SH-SY5Y (cell line): ENCODE measurements at regions not wholly inside any gene's neighbourhood (a gene's known extent, or its start where the extent isn't known, plus 50 kb on each side); places are given as distances from the start of the nearest gene placed in this dataset.
A peak's percentile ranks its signal among the peaks of the same experiment; 100 is the strongest.

Experiments used
- GATA2 ChIP-seq: IDR thresholded peaks from 2 replicates; pipeline ENCODE4 v1.6.1; 2011; ENCODE audit warnings: mild to moderate bottlenecking, low read depth, low read length
- GATA3 ChIP-seq: IDR thresholded peaks from 2 replicates; pipeline ENCODE4 v1.6.1; 2011; ENCODE audit warnings: low read depth, mild to moderate bottlenecking, low read length, moderate library complexity

GRCh38 chr2:16832910-16833309, 167.3 kb upstream of the CYRIA start:
- TF ChIP-seq GATA3 (no peak), GATA2 (no peak)

DNA sequence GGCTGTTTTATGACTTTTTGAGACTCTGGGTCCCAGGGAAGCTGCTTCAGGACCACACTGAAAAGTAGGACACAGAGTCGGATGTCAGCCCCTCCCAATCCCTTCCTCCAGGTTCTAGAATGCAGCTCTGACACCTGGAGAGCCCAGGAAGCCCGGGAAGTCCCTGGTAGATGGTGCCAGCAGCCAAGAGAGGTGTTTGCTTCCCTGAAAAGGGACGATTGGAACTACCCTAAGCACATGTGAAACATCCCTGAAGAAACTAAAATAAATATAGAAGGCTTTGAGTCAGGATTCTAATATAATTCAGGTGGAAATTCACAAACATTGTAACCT, 163.2 kb upstream of the CYRIA start:
- TF ChIP-seq GATA2 (no peak), GATA3 (no peak)

DNA sequence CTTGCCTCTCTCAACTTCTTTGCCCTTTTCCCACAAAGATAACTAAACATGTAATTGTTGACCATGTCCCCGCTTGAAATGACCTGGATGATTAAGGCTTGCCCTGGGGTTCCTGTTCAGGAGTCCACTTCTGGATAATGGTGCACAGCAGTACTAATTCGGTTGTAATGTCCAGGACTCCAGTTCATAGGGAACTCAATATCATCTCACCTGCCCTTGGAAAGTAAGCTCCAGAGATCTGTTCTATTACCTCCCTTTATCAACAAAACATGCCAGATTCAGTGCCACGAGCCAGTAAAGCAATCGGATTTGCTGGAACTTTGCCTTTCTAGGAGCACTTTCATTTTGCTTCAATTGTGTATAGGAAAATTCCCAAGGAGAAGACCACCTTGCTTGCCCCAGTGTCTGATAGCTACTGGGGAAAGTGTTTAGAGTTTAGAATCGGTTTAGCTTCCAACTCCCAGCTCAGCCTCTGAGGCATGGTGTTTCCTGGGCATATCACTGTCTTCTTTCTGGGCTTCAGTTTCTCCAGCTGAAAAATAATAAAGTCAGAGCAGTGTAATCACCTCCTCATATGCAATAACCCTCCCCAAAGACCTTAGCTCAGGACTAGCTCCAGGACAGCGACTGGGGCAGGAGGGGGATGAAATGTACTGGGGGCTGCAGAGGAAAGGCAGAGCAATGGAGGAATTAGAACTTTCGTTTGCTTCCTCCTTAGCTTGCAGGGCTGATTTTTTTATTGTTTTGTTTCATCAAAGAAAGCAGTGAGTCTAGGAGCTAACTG, 162.6 kb upstream of the CYRIA start:
- TF ChIP-seq GATA3 = no peak
- TF ChIP-seq GATA2 = no peak

DNA sequence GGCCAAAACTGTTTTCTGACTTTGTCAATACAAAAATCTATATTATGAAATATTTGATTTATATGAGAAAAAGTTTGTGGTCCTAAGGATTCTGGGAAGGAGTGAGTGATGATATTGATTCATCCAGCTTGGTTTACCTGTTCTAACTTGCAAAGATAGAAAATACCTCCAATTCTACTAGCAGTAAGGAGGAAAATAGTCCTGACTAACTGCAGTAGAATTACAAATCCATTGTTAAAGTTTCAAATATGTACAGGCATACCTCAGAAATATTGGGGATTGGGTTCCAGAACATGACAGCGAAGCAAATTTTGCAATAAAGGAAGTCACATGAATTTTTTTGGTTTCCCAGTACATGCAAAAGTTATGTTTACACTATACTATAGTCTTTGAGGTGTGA, 158.8 kb upstream of the CYRIA start:
- TF ChIP-seq GATA3 = no peak
- no peak for TF ChIP-seq GATA2

DNA sequence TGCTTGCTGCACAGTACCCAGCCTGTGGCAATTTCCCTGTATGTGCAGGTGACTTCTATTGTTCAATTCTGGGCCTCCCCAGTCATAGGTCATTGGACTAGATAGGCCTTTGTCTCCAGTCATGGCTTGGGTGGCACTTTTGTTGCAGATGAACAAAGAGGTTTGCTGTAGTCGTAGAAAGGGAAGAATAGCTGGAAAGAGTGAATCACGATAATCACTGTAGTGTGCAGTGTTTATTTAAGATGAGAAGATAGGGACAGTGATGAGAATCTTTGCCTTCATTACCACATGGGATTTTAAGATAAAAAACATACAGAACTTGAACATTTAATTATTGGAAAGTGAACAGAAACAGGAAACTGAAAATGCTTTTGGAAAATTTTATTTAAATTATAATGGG, 156.1 kb upstream of the CYRIA start:
- TF ChIP-seq GATA2 (peak; percentile 76), GATA3 (peak; percentile 95)

DNA sequence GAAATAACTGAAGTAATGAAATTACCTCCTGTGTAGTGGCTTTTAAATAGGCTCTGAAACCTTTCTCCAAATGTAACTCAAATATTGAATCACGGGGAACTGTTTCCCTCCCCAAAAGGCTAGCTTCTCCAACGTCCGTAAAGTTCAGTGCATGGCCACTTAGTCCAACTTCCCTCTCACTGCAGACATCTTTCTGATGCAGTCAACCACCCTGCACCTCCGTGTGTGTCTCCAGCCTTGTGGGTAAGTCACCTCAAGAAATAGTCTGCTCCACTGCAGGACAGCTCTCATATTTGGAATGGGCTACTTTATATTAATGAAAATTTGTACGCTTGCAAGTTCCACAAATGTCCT, 152.5 kb upstream of the CYRIA start:
- TF ChIP-seq GATA3 = no peak
- TF ChIP-seq GATA2 = no peak

- no peak for TF ChIP-seq GATA3
- TF ChIP-seq GATA2 = no peak
Measured at GRCh38 chr2:16817305-16818202, 151.9 kb upstream of the CYRIA start.

DNA sequence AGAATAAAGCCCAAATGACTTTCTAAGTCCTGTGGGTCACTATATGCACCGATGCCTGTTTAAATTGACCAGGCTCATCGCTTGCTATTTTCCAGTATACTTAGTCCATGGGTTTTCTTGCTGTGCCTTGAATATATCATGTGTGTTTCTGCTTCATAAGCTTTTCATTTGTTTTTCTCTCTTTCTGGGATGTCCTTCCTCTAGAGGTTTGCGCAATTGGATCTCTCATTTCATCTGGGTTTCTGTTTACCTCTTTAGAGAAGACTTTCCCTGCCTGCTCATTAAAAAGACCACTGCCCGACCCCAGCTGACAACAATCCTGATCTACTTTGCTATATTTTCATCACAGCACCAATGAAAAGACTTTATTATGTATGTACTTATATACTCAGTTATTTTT, 150.9 kb upstream of the CYRIA start:
- no peak for TF ChIP-seq GATA2
- TF ChIP-seq GATA3 = no peak

- TF ChIP-seq GATA2 (no peak), GATA3 (no peak)
Measured at GRCh38 chr2:16816016-16816415, 150.4 kb upstream of the CYRIA start.

DNA sequence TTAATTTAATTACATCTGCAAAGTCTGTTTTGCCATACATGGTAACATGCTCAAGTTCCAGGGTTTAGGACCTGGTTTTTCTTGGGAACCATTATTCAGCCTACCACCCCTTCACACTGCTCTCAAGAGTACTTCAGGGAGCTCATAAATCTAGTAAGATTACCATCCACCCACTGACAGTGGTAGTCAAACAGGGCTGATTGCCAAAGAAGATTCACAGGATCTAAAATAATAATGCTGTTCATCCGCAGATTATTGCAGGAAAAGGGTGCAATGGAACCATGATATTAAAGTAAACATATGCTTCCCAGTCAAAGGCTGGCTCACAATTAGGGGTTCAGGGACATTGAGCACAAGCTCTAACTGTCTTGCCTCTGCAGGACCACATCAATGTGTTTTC, 148.0 kb upstream of the CYRIA start:
- TF ChIP-seq GATA2 (peak; percentile 78), GATA3 (peak; percentile 59; the same call in 1 of the 2 replicates)

DNA sequence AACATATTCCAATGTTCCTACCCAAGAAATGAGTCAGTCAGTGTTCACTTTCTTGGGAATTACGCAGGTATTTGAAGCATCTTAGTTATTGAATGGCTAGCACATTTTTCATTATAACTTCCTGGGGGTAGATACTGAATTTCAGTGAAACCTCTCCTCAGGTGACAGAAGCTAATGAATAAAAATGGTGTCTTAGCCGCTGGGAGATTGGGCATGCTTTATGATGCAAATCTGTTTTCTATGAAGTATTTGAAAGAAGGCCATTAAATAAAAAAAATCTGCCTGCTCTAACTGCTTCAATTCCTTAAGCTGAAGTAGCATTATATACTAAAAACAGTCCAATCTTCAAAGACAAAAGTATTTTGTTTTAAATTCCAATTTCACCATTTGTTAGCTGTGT, 132.8 kb upstream of the CYRIA start:
- no peak for TF ChIP-seq GATA2
- TF ChIP-seq GATA3 = no peak

DNA sequence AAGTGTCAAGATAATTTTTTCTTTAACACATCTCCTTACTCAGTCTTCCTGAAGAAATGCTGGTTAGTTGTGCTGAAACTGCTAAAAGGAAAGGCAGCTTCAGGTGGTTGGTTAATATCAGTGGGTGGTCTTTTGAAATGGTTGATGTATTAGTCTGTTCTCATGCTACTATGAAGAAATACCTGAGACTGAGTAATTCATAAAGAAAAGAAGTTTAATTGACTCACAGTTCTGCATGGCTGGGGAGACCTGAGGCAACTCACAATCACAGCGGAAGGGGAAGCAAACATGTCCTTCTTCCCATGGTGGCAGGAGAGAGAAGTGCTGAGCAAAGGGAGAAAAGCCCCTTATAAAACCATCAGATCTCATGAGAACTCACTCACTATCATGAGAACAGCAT, 125.9 kb upstream of the CYRIA start:
- TF ChIP-seq GATA2 (no peak), GATA3 (no peak)

DNA sequence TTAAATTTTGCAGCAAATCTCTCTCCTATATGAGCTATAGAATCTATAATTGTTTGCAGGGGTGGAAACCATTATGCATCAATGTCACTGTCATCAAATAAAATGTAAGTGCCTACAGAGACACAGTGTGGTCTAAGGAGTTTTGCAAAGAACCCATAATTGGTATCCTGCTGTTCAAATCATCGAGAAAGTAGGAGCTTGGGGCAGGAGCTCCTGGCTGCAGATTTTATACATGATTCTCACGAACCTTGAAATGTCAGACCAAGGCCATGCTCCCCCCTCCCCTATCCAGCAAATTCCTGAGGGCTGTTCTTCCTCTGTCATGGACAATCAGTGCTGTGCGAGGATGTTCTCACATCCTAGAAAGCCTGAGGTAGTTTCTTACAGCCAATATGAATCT, 119.5 kb upstream of the CYRIA start:
- TF ChIP-seq GATA3 (no peak), GATA2 (no peak)

DNA sequence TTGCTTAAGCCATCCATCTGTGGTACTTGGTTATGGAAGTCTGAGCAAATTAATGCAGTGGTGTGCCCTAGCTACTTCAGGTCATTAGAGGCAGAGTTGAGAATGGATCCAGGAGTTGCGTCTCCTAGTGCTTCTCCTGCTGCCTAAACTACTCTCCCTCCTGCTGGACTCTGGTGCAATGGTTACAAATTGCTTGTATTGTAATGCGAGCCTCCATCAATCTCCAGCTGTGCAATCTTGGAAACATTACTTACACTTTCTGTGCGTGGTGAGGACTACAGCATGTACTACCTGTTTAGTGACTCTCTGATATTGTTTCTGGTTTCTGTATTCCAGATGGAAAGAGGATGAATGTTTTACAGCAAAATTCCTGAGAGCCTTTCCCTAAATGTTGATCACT, 119.0 kb upstream of the CYRIA start:
- TF ChIP-seq GATA3 (no peak), GATA2 (no peak)
